ENCODE measurements at regions not wholly inside any gene's neighbourhood (a gene's known extent, or its start where the extent isn't known, plus 50 kb on each side); places are given as distances from the start of the nearest gene placed in this dataset.

DNA sequence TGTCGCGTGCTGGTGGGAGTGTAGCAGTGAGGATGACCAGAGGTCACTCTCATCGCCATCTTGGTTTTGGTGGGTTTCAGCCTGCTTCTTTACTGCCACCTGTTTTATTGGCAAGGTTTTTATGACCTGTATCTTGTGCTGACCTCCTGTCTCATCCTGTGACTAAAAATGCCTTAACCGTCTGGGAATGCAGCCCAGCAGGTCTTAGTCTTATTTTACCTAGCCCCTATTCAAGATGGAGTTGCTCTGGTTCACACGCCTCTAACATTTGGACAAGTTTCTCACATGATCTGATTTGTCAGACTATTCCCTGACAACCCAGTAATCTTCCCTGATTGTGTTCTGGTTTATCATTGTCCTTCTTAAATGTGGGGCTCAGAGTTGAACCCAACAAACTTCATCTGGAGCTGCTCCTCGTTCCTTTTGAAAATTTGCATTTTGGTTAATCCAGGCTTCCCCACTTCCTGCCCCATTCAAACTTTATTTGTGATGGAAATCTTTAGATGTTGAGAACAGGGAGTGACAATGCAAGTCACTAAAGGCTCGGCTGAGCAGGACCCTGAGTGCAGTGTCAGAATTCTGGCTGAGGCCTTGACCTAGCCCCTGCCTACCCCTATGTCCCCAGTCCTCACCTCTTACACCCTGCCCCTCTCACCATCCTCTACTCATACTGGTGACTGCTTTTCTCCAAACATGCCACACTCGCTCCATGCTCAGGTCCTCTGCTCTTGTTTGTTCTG, 226.8 kb downstream of the STIM2 start:
- TF ChIP-seq, protein P1, sequence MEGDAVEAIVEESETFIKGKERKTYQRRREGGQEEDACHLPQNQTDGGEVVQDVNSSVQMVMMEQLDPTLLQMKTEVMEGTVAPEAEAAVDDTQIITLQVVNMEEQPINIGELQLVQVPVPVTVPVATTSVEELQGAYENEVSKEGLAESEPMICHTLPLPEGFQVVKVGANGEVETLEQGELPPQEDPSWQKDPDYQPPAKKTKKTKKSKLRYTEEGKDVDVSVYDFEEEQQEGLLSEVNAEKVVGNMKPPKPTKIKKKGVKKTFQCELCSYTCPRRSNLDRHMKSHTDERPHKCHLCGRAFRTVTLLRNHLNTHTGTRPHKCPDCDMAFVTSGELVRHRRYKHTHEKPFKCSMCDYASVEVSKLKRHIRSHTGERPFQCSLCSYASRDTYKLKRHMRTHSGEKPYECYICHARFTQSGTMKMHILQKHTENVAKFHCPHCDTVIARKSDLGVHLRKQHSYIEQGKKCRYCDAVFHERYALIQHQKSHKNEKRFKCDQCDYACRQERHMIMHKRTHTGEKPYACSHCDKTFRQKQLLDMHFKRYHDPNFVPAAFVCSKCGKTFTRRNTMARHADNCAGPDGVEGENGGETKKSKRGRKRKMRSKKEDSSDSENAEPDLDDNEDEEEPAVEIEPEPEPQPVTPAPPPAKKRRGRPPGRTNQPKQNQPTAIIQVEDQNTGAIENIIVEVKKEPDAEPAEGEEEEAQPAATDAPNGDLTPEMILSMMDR (IDR thresholded peaks at IDR 0.05), result no peak
- DNase-seq (no peak), ATAC-seq (no peak)
- intact Hi-C loops (cut with DNase I, micrococcal nuclease), result no loop called here
- H3K4me1 ChIP-seq (ENCODE audit: low read depth), result no peaks in the 10 kb centered on the region
- no peaks in the 10 kb centered on the region for H3K36me3 ChIP-seq (ENCODE audit: low read depth)
- no peak overlapping the region for H3K4me3 ChIP-seq
- H3K9me3 ChIP-seq, result no peaks in the 10 kb centered on the region

- Histone ChIP-seq H3K4me3 (no peak overlapping the region), H3K36me3 (ENCODE audit: low read depth) (no peaks in the 10 kb centered on the region), H3K4me1 (ENCODE audit: low read depth) (no peaks in the 10 kb centered on the region), H3K9me3 (no peaks in the 10 kb centered on the region)
- TF ChIP-seq, protein P1 (IDR thresholded peaks at IDR 0.05), result no peak
- peak in 1 of 3 donors; percentile 2 for DNase-seq
- ATAC-seq, result peak; percentile 28
- intact Hi-C loops (cut with DNase I, micrococcal nuclease), result no loop called here
These were observed 227.8 kb downstream of the STIM2 start for GRCh38 chr4:27088491-27088890.

DNA sequence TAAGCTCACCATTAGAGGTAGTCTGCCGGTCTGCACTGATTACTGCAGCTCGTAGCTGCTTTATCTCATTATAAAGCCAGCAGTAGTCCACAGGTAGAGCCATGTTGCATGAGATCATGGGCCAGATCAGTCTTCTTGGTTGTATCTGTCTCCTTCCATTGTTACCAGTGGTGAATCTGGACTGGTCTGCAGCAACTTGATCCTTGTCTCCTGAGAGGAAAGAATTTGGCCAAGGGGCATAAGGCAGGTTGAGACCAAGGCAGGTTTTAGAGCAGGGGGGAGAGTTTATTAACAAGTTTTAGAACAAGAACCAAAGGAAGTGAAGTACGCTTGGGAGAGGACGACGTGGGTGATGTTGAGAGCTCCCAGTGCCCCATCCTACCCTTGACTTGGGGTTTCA, 228.5 kb downstream of the STIM2 start:
- no peaks in the 10 kb centered on the region for H3K9me3 ChIP-seq
- intact Hi-C loops (cut with DNase I, micrococcal nuclease), result no loop called here
- no peaks in the 10 kb centered on the region for H3K36me3 ChIP-seq (ENCODE audit: low read depth)
- no peak for ATAC-seq
- no peak for DNase-seq
- no peaks in the 10 kb centered on the region for H3K4me1 ChIP-seq (ENCODE audit: low read depth)
- TF ChIP-seq, protein P1 (IDR thresholded peaks at IDR 0.05), result no peak
- no peak overlapping the region for H3K4me3 ChIP-seq

- DNase-seq, result no peak
- no peaks in the 10 kb centered on the region for H3K9me3 ChIP-seq
- intact Hi-C loops (cut with DNase I, micrococcal nuclease), result no loop called here
- H3K36me3 ChIP-seq (ENCODE audit: low read depth), result no peaks in the 10 kb centered on the region
- ATAC-seq, result no peak
- no peaks in the 10 kb centered on the region for H3K4me1 ChIP-seq (ENCODE audit: low read depth)
- TF ChIP-seq, protein P1 (IDR thresholded peaks at IDR 0.05), result no peak
- H3K4me3 ChIP-seq, result no peak overlapping the region
These were observed 229.8 kb downstream of the STIM2 start for GRCh38 chr4:27090406-27090805.

GRCh38 chr4:27094224-27094623, 233.6 kb downstream of the STIM2 start:
- no peak for ATAC-seq
- Histone ChIP-seq H3K9me3 (no peaks in the 10 kb centered on the region), H3K4me1 (ENCODE audit: low read depth) (no peaks in the 10 kb centered on the region), H3K36me3 (ENCODE audit: low read depth) (no peaks in the 10 kb centered on the region), H3K4me3 (no peak overlapping the region)
- DNase-seq, result no peak
- intact Hi-C loops (cut with DNase I, micrococcal nuclease), result no loop called here
- TF ChIP-seq, protein P1 (IDR thresholded peaks at IDR 0.05), result no peak

Measured in mucosa of descending colon (tissue), 3 donors.